Stimulated activated CD4-positive, alpha-beta T cell treated with anti-CD3 and anti-CD28 coated beads, Interleukin-1b, Interleukin-23, amount 100 ng/mL, for 4 hours (primary cell): ENCODE measurements at regions not wholly inside any gene's neighbourhood (a gene's known extent, or its start where the extent isn't known, plus 50 kb on each side); places are given as distances from the start of the nearest gene placed in this dataset.

ENCODE experiments used
- DNase-seq, 2 donors: peaks; one replicate each; pipeline ENCODE4 v3.0.0-alpha.2; 2020; ENCODE audit warnings: low read depth in 2 of 2

DNA sequence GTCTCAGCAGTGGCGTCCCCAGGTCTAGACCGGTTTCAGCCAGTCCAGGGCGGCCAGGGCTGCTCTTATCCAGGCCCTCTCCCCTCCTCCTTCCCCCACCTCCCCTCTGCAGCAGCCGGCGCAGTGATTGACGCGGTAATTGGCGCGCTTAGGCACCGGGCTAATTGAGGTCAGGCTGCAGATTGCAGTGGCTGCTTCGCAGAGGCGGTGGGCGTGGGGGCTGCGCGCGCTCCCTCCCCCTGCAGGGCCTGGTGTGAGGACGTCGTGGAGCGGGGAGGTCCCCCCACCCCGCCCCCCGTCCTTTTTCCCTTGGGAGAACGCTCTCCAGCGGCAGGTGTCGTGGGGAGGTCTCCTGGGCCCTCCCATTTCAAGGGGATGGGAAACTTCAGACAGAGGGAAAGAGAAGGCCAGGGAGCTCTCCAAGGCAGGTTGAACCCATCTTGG lies 70.4 kb upstream of the BLCAP start:
- no peak for DNase-seq

DNA sequence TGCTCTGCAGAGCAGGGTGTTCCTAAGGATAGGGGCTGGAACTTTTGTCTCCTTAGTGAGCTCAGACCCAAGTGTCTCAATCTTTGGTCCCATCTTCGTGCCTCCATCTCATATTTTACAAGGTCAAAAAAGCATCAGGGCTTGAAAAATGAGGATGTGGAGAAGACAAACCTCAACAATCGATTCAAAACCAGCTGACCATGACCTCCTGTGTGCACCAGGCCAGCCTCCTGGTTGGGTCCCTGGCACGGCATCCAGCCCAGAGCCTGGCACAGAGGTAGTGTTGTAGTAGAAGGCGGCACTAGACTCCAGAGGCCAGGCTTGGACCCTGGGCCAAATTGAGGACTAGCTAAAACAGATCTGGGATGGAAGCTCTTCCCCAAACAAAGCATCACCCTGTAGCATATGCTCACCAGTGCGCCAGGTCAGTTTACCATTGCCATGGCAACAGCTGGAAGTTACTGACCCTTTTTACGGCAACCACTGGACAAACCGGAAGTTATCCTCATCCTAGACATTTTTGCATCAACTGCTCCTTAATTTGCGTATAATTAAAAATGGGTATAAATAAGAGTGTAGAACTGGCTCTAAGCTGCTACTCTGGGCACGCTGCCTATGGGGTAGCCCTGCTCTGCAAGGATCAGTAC lies 69.3 kb upstream of the BLCAP start:
- DNase-seq = no peak

DNA sequence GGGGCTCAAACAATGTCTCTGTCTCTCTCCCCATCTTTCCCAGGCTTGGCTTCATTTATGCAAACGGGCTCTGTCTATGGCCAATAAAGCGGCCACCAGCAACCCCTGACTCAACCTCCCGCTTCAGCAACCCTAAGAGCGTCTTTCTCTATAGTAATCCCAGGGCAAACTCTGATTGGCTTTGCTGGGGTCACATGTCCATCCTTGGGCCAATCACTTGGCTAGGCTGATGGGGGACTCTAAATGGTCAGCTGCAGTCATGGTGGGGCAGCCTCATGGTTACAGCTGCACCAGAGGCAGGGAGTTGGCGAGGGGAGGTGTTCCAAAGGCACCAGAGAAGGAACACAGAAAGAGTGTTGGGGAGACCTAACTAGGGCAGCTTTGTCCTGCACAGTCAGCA lies 68.5 kb upstream of the BLCAP start:
- no peak for DNase-seq

GRCh38 chr20:37593710-37594109 lies 66.0 kb upstream of the BLCAP start:
- no peak for DNase-seq

DNA sequence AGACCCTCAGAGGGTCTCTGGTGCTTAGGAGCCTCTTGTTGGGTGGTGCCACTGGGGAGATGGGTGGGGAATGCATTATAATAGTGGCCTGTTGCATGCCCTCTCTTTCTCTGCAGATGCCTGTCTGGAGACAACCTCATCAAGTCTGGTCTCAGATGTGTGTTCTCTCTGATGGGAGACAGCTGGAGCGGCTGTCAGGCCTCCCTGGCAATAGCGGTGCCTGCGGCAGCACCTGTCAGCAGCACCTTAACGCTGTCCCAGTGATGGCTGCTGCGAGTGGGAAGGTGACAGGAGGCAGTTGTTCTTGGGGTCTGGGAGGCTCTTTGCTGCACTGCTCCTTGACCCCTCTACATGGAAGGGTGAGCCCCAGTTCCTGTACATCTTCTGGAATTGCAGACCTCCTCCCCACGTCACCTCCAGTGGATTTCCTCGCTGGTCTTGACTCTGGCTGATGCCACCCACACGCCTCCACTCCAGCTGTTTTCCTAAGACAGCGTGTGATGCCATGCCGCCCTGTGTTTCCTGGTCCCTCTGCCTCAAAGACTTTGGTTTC lies 63.3 kb upstream of the BLCAP start:
- no peak for DNase-seq

DNA sequence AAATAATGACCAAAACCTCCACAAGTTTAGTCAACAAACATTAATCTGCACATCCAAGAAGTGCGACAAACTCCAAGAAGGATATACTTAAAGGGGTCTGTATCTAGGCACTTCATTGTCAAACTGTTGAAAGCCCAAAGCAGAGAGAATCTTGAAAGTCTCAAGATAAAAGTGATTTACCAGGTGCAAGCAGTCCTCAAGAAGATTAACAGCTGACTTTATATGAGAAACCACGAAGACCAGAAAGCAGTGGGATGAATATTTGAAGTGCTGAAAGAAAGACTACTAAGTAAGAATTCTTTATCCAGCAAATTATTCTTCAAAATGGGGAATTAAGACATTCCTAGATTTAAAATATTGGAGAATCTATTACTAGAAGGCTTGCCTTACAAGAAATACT lies 58.4 kb upstream of the BLCAP start:
- DNase-seq = no peak

DNA sequence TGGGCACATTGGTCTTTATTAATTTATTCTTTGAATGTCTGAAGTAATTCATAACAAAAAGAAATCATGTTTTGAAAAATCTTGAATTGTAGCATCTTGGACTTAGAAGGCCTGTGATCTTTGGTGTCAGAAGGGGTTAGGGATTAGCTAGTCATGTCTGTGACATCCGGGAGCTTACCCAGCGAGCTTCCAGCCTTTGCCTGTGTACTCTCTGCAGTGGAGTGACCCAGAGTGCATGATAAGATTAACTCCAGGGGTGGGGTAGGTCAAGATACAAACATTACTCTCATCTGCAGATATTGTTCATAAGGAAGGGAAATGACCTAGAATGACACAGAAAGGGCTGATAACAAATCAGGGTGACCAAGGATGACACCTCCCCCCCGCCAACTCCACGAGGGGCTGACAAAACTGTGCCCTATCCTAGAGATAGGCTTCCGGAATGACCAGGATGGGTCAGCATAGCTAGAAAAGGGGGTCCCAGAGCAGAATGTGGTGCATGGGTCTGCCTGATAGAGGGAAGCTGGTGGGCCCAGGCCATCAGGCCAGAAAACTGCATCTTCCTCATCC lies 56.6 kb upstream of the BLCAP start:
- no peak for DNase-seq

GRCh38 chr20:37581246-37581645 lies 53.6 kb upstream of the BLCAP start:
- DNase-seq = no peak

GRCh38 chr20:37580069-37580468 lies 52.4 kb upstream of the BLCAP start:
- DNase-seq = no peak

DNA sequence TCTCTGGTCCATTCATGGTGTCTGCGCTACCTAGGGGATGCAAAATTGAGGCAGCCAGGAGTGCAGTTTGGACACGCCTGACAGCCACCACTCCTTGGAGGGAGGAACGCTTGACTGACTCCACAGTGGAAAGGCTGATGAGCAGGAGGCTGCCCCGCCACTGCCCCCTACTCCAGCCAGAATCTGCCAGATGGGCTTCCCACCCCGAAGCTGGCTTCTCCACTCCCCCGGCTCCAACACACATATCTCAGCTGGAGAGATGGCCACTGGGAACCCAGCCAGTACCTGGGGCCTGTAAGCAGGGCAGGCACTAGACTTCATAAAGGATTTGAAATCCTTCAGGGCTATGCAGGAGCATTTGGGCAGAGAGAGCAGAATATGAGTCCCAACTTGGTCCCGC lies 51.4 kb upstream of the BLCAP start:
- DNase-seq = no peak

DNA sequence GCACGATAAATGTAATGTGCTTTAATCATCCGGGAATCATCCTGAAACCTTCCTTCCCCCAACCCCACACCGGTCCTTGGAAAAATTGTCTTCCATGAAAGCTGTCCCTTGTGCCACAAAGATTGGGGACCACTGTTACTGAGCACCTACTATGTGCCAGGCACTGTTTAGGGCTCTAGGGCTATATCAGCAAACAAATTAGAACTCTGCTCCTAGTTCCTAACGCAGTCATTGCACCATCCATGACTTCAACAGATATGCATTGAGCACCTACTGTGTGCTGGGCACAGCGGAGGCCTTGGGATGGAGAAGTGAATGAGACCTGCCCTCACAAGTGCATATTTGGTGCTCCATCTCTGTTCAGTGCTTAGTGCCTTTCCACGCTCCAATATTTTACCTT lies 50.3 kb upstream of the BLCAP start:
- DNase-seq = no peak
